ENCODE measurements at regions not wholly inside any gene's neighbourhood (a gene's known extent, or its start where the extent isn't known, plus 50 kb on each side); places are given as distances from the start of the nearest gene placed in this dataset.

- Mint-ChIP-seq H3K27ac (no peak overlapping the region), H3K4me3 (no peak overlapping the region), H3K36me3 (no peaks in the 10 kb centered on the region), H3K4me1 (peaks cover 8% of the 10 kb centered on the region in 2 donors), H3K27me3 (ENCODE audit: low read depth in 2 of 2) (no peaks in the 10 kb centered on the region), H3K9me3 (no peaks in the 10 kb centered on the region)
- no peaks in the 10 kb centered on the region for H3K36me3 ChIP-seq (ENCODE audit: control insufficient read depth, insufficient read depth, low read length)
- no peaks in the 10 kb centered on the region for H3K9me3 ChIP-seq (ENCODE audit: control insufficient read depth, insufficient read depth, low read length)
- H3K27ac ChIP-seq (ENCODE audit: low read length), result no peak overlapping the region
- H3K27me3 ChIP-seq (ENCODE audit: control insufficient read depth, insufficient read depth, low read length), result no peaks in the 10 kb centered on the region
- no peak for DNase-seq
- WGBS (ENCODE audit: insufficient coverage), result 87% methylated on average over 12 of the region's 12 CpGs
- no peak for ATAC-seq
- intact Hi-C loops (cut with micrococcal nuclease), result no loop called here
- no peak overlapping the region for H3K4me3 ChIP-seq (ENCODE audit: low read length)
- H3K4me1 ChIP-seq (ENCODE audit: control insufficient read depth, insufficient read depth, low read length), result peaks cover 19% of the 10 kb centered on the region
- no peak for TF ChIP-seq CTCF (IDR thresholded peaks at IDR 0.05)
These were observed 328.6 kb upstream of the JARID2 start for GRCh38 chr6:14917109-14917910.

- no peaks in the 10 kb centered on the region for H3K9me3 ChIP-seq (ENCODE audit: control insufficient read depth, insufficient read depth, low read length)
- H3K27ac Mint-ChIP-seq, result no peak overlapping the region
- ATAC-seq, result no peak
- peaks cover 10 to 11% of the 10 kb centered on the region in 2 donors for H3K4me1 Mint-ChIP-seq
- H3K27me3 Mint-ChIP-seq (ENCODE audit: low read depth in 2 of 2), result no peaks in the 10 kb centered on the region
- no peak overlapping the region for H3K4me3 ChIP-seq (ENCODE audit: low read length)
- no peak for TF ChIP-seq CTCF (IDR thresholded peaks at IDR 0.05)
- H3K9me3 Mint-ChIP-seq, result no peaks in the 10 kb centered on the region
- H3K36me3 Mint-ChIP-seq, result no peaks in the 10 kb centered on the region
- no peaks in the 10 kb centered on the region for H3K36me3 ChIP-seq (ENCODE audit: control insufficient read depth, insufficient read depth, low read length)
- no peak overlapping the region for H3K27ac ChIP-seq (ENCODE audit: low read length)
- H3K4me1 ChIP-seq (ENCODE audit: control insufficient read depth, insufficient read depth, low read length), result peaks cover 28% of the 10 kb centered on the region
- intact Hi-C loops (cut with micrococcal nuclease), result no loop called here
- DNase-seq, result no peak
- no peak overlapping the region for H3K4me3 Mint-ChIP-seq
- 89% methylated on average over 14 of the region's 16 CpGs for WGBS (ENCODE audit: insufficient coverage)
- H3K27me3 ChIP-seq (ENCODE audit: control insufficient read depth, insufficient read depth, low read length), result no peaks in the 10 kb centered on the region
These were observed 327.5 kb upstream of the JARID2 start for GRCh38 chr6:14918200-14918907.

- Histone ChIP-seq H3K4me1 (ENCODE audit: control insufficient read depth, insufficient read depth, low read length) (peaks cover 31% of the 10 kb centered on the region), H3K36me3 (ENCODE audit: control insufficient read depth, insufficient read depth, low read length) (no peaks in the 10 kb centered on the region), H3K27me3 (ENCODE audit: control insufficient read depth, insufficient read depth, low read length) (no peaks in the 10 kb centered on the region), H3K27ac (ENCODE audit: low read length) (no peak overlapping the region), H3K4me3 (ENCODE audit: low read length) (no peak overlapping the region), H3K9me3 (ENCODE audit: control insufficient read depth, insufficient read depth, low read length) (no peaks in the 10 kb centered on the region)
- ATAC-seq (no peak), DNase-seq (no peak)
- Mint-ChIP-seq H3K9me3 (no peaks in the 10 kb centered on the region), H3K36me3 (no peaks in the 10 kb centered on the region), H3K4me3 (no peak overlapping the region), H3K27ac (no peak overlapping the region), H3K4me1 (peaks cover 10 to 11% of the 10 kb centered on the region in 2 donors), H3K27me3 (ENCODE audit: low read depth in 2 of 2) (no peaks in the 10 kb centered on the region)
- TF ChIP-seq CTCF (IDR thresholded peaks at IDR 0.05), result no peak
- intact Hi-C loops (cut with micrococcal nuclease), result no loop called here
- WGBS (ENCODE audit: insufficient coverage), result 95% methylated on average over 8 of the region's 9 CpGs
These were observed 326.7 kb upstream of the JARID2 start for GRCh38 chr6:14919038-14919670.
